Mammary epithelial cell (primary cell): ENCODE measurements at regions not wholly inside any gene's neighbourhood (a gene's known extent, or its start where the extent isn't known, plus 50 kb on each side); places are given as distances from the start of the nearest gene placed in this dataset.

Experiments used
- CTCF ChIP-seq, 2 donors: IDR thresholded peaks in 1 of 2; conservative IDR thresholded peaks in 1 of 2; 2 replicates each; pipeline ENCODE4 v1.5.1; 2011 to 2012; ENCODE audit warnings: inconsistent platforms in 2 of 2, low read length in 2 of 2, mild to moderate bottlenecking in 2 of 2, control low read depth in 1 of 2, low read depth in 1 of 2; ENCODE audit not compliant: insufficient read depth in 1 of 2; ENCODE audit errors: extremely low read depth in 1 of 2
- EZH2 ChIP-seq: IDR thresholded peaks from 2 replicates; pipeline ENCODE4 v1.6.1; 2012; ENCODE audit warnings: low read length, inconsistent platforms, borderline replicate concordance

- no peak for TF ChIP-seq EZH2
- TF ChIP-seq CTCF (conservative IDR thresholded peaks at IDR 0.05 in 1 of 2, IDR thresholded peaks at IDR 0.05 in 1 of 2; ENCODE audit: extremely low read depth in 1 of 2, insufficient read depth in 1 of 2, low read depth in 1 of 2, low read length in 2 of 2): no peak
Measured at GRCh38 chr5:40166802-40167201, 512.9 kb upstream of the PTGER4 start.
